ENCODE measurements at regions not wholly inside any gene's neighbourhood (a gene's known extent, or its start where the extent isn't known, plus 50 kb on each side); places are given as distances from the start of the nearest gene placed in this dataset.

GRCh38 chr18:78154853-78155252 is 824.8 kb upstream of the SALL3 start:
- TF ChIP-seq CTCF (IDR thresholded peaks at IDR 0.05) (no peak), POLR2A (IDR thresholded peaks at IDR 0.05) (no peak)

All from heart left ventricle (tissue), 13 donors.